Superior temporal gyrus (tissue), 1 donor: ENCODE measurements at regions not wholly inside any gene's neighbourhood (a gene's known extent, or its start where the extent isn't known, plus 50 kb on each side); places are given as distances from the start of the nearest gene placed in this dataset.
A peak's percentile ranks its signal among the peaks of the same experiment; 100 is the strongest.
"Not testable (repeated sequence)": the region's sequence is repeated elsewhere in the genome, so short reads cannot be mapped to it uniquely, and the experiment has no call there.

Source experiments
- DNase-seq: peaks from one replicate; pipeline ENCODE4 v3.0.0-alpha.2; 2016; ENCODE audit errors: extremely low spot score

DNA sequence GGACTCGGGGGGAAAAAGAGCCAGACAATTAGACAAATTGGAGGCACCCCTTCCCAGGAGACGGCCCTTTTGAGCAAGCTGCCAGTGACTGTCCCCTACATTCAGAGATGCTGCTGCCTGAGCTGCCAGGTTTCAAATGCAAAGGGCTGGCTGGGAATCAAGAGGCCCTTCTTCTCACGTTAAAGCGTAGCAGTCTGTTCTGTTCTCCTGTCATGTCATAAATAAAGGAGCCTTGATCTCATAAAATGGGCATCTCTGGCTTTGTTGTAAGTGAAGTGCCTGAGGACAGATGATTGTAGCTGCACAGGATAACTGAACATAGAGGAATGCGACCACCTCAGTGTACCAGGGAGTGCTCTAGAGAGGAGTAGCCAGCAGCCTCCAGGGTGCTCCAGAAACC is 917.9 kb downstream of the GRID1 start:
- DNase-seq: no peak

DNA sequence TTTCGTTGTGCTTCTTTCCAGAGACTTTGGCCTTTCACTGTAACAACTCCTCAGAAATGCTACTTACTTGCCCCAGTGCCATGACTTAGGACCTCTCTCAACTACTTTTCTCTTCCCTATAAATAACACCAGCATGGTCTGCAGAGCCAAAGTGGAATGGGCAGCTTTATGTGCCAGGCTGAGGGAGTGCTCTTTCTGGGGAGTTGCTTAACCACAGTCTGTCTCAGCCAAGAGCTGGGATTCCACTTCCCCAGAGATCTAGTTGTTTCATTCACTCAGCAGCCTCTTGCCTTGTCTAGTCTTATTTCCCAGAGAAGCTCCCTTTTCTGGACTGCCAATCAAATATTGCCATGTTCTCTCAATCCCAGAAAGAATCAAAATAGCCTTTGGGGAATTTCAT is 912.2 kb downstream of the GRID1 start:
- DNase-seq: no peak

DNA sequence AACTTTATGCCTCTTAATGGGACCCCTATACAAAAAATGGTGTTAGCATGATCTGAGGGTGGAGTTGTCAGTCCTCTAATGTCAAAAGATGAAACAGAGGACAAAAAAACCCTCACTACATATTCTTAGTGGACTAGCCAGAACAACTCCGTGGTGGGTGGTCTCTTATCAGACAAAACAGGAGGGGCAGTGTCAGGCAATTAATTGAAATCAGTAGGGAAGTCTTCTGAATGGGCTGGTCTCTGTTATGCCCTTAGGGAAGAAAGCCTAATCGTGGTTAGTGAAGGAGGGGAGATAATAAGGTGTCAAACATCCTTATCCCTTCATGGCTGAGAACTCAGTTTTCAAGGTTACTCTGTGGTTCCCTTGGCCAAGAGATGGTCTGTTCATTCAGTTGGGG is 909.4 kb downstream of the GRID1 start:
- no peak for DNase-seq

DNA sequence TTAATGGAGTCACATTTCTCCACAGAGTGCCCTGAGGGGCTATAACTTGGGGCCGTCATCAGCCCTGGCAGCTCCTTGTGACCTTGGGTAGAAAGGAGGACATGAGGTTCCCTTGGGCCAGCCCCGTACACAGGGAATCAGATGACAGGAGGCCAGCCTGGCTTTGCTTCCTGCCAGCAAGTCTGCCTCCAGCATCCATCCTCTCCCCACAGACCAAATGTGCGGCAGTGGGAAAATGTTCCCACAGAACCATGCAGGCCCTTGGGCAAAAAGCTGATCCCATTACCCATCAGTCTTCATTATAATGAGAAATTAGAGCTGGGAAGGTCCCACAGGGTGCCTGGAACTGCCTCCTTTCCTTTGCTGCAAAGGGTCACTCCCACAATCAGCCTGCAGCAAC is 908.3 kb downstream of the GRID1 start:
- DNase-seq: no peak

DNA sequence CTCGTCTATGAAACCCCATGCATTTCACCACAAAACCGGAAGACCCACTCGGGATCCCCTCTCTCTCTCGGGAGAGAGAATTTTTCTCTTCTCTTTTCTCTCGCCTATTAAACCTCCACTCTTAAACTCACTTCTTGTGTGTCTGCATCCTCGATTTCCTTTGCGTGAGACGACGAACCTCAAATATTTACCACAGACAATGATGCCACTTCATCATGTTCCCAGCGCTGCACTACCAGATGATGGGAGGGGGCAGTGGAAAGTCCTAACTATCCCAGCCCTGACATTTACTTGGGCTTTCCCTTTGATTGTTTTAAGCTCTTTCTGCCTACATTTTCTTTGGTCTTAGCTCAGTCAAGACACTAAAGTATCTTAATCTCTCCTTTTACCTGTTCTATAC is 906.7 kb downstream of the GRID1 start:
- no peak for DNase-seq

DNA sequence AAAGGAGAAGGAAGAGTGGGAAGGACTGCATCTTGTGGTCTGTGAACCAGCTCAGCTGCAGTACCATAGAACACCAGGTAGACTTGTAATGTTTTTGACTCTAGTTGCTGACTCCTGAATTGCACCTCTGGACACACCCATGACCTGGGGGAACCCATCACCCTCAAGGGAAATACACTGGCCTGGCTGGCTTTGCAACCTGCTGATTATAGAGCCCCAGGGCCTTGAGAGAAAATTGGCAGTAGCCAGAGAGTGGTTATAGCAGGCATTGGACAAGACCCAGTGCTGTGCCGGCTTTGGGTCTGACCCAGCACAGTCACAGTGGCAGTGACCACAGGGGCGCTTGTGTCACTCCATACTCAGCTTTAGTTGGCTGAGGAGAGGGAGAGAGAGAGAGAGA is 902.3 kb downstream of the GRID1 start:
- DNase-seq: no peak

DNA sequence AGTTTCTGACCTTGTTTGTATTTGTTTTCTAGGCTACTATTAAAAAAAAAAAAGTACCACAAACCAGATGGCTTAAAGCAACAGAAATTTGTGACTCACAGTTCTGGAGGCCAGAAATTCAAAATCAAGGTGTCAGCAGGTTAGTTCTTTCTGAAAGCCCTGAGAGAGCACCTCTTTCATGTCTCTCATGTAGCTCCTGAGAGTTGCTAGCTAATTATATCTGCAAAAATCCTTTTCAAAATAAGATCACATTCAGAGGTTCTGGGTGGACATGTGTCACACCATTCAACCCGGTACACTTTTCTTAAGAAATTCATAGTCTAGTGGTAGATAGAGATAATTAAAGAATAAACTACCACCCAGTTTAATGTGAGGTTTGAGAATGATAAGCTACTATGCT is 888.6 kb downstream of the GRID1 start:
- DNase-seq: no peak

DNA sequence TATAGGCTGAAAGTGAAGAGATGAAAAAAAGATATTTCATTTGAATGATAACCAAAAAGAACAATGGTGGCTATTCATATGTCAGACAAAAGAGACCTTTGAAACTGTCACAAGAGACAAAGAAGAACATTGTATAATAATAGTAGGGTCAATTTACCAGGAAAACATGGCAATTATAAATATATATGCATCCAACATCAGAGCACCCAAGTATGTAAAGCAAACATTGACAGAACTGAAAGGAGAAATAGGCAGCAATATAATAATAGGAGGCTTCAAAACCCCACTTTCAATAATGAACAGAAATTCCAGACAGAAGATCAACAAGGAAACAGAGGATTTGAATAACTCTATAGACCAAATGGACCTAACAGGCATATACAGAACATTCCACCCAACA is 876.2 kb downstream of the GRID1 start:
- peak; percentile 86 for DNase-seq

DNA sequence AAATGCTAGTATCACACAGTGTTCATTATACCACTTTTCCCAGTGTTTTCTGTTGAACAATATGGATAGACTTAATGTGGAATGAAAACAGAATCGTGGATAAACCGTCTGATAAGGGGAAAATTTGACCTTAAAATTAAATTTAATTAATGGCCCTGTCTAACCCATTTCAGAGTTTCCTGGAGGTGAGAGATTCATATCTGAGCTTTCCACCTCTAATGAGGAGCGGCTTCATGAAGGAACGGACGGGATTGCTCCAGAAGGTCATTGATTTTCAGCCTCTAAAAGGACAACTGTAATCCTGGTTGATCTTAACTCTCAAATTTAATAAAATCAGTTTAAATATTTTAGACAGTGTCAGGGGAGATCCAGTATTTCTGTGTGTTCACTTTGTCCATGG is 874.9 kb downstream of the GRID1 start:
- DNase-seq: no peak

DNA sequence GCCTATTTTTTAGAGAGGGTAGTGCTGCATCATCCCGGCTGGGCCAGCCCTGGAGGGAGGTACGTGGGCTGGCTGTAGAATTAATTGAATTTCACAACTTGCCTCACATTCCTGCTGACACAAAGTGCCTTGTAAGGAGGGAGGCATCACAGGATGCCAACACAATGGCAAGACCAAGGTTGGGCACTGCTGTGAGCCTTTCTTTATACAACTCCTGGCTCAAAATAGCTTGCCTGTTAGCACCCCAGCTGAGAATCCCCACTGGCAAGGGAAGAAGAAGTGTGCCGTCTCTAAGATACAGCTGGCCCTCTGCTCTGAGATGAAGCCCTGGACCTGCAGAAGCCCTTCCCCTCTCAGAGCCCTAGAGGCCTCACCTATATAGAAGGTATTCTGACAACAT is 873.9 kb downstream of the GRID1 start:
- DNase-seq: peak; percentile 41

DNA sequence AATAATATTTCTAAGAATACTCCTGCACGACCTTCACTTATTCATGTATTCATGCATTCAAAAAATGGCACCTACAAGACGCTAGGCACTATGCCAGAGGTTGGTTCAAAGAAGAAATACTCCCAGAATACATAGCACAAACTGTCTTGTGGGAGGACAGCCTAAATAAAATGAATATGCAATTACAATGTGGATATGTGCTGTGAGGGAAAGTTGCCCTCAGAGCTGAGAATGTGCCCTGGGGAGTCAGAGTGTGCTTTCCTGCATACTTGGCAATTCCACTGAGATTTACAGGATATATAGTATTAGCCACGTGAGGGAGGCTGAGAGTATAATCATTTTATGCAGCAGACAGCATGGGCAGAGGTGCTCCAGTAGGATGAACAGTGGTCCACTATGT is 872.9 kb downstream of the GRID1 start:
- DNase-seq: no peak

DNA sequence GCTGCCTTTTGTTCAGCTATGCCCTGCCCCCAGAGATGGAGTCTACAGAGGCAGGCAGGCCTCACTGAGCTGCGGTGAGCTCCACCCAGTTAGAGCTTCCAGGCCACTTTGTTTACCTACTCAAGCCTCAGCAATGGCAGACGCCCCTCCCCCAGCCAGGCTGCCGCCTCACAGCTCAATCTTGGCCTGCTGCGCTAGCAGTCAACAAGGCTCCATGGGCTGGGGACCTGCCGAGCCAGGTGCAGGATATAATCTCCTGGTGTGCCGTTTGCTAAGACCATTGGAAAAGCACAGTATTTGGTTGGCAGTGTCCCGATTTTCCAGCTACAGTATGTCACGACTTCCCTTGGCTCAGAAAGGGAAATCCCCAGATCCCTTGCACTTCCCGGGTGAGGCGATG is 862.0 kb downstream of the GRID1 start:
- not testable (repeated sequence) for DNase-seq

DNA sequence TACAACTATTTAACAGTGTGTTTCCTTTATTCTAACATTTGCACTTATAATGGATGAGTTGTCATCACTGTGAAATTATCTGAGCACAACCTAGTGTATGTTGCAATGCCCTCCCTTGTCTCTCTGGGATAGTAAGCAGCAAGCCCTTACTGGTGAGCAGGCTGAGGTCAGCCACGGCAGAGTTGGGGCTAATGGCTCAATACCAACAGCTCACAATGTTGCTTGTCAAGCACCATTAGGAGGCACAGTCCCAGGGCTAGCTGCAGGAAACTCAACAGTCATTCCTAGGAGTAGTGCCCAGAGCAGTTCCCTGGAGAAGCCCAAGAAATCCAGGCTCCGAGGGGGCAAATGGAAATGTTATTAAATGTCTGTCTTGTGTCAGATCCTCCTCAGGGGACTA is 858.4 kb downstream of the GRID1 start:
- DNase-seq: no peak

DNA sequence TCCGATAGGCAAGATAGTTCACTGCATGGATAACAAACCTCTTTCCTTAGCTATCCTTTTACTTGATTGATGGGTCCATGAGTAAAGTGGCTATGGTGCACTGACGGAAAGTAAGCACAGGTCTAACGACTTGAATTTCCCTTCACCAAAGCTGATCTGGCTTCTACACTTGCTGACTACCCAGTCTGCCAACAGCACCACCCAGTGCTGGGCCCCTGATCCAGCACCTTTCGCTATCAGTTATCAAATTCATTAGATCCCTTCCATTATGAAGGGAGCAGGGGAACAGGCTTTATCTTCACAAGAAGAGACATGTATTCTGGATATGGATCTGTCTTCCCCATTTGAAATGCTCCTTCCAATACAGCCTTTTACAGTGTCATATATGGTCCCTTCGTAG is 855.9 kb downstream of the GRID1 start:
- DNase-seq: peak; percentile 55

DNA sequence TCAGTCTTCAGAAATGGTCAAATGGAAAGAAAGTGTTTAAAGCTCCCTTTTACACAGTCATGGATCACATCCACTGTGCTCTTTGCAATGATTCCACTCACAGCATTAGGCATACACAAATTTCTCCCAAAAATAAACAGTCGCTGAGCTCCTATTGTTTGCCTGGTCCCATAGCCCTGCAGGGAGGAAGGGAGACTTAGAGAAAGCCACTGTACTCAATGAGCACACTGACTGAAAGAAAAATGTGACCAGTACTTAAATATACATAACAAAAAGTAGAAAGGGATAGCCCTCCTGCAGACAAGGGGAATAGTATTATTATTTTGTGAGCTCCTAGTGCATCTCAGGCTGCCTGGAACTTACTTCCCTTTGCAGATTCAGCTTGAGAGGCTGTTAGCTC is 853.2 kb downstream of the GRID1 start:
- no peak for DNase-seq

DNA sequence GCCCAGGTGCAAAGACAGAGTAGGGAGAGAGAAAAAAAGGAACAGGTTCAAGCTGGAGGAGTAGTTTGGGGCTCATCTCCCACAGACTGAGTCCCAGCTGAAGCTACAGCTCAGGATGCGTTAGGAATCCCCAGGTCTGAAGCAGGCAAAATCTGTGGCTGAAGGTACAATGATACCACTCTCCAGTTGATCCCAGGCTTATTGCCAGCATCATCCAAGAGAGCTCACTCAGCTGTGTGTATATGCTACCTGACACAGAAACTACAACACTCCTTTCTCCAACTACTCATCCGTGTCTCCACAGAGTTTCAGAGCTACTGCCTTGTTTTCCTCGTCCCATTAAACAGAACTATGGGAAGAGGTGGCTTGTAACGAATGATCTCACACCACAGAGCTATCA is 851.3 kb downstream of the GRID1 start:
- DNase-seq: no peak

DNA sequence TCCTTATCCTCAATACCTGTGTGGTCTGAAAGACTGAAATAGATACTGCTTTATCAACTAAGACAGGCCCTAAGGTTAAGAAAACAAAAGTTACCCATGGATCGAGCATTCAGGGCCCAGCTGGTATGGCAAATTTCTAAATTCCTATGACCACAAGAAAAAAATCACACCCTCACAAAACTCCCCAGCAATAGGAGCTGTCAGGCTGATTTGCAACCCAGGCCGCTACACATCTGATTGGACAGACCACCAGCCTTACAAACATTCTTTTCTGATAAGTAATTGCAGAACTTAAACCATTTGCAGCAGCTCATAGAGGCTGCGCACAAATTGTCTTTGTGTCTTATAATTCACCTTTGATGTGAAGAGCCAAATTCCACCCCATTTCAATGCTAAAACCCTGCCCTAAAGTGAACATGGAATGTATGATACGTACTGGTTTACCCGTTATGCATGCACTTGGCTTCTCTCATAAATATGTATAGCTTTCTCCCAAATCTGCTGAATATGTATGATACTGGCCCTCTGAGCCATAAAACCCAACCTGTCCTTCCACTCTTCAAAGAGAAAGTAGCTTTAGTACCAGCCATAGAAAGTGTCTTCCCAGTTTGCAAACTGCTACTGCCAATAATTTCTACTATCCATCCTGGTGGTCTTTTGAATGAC is 842.5 kb downstream of the GRID1 start:
- no peak for DNase-seq

DNA sequence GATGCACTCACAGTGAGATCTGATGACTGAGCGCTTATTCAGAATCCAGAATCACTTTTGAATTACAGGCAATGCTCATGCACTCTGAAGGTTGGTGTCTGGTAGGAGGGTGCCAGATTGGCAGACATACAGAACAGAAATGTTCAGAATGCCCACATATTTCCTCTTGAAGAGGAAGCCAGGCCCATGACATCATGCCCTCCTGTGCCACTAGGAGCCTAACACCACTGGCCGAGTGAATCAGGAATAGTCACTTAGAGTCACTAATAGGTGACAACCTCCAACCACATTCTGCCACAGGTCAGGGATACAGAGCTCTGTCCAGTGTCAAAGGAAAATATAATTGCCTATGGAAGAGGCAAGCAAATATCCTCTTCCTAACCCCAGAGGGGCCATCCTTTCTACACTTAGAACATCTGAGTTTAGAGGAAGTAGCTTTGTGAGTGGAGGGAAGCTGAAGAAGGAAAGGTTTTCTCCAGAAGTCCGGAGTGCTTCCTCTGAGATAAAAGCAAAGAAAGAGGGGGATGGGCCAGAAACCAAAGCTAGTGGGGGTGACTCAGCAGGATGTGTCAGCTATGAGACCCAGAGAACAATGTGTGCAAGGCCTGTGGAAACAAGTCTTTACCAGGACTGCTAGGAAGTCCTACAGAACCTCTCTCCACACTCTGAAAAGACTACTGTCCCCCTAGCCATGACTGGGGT is 838.8 kb downstream of the GRID1 start:
- DNase-seq: no peak

DNA sequence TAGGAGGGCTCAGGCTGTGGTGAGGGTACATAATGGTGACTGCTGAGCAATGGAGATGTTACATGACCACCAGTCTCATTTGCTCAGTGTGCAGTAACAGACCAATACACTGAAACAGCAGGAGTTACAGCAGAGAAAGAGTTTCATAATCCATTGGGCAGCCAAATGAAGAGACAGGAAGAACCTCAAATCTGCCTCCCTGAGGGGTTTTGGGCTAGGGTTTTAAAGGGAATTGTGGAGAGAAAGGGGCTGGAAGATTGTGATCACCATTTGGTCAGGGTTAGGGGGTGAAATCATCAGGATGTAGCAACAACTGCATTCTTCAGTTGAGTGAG is 838.3 kb downstream of the GRID1 start:
- DNase-seq: no peak

DNA sequence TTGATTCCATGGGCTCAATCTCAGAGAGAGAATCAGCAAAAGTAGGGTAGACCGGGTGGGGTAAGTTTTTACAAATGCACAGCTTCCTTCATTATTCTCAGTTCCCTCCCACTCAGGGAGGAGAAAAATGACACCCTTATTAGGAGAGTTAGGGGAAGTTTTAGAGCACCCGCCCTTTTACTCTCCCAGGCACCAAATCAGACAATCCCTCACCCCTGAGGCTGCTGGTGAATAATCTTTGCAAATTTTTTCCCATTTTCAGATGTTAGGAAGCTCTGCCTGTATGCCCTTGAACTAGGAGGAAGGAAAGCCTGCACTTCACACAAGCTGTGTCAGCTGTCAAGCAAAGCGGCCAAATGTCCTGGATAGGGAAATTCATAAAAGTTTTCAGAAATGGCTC is 834.9 kb downstream of the GRID1 start:
- DNase-seq: no peak

DNA sequence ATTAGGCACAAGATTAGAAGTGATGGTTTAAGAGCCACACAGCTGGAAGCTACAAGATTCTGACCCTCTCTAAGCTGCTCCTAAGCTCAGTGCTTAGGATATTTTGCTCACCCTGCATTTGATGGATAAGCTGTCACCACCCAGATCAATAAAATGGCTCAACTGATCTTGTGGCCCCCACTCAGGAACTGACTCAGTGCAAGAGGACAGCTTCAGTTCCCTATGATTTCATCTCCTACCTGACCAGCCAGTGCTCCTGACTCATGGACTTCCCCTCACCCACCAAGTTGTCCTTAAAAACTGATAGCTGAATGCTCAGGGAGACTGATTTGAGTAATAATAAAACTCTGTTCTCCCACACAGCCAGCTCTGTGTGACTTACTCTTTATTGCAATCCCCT is 833.8 kb downstream of the GRID1 start:
- DNase-seq: no peak

DNA sequence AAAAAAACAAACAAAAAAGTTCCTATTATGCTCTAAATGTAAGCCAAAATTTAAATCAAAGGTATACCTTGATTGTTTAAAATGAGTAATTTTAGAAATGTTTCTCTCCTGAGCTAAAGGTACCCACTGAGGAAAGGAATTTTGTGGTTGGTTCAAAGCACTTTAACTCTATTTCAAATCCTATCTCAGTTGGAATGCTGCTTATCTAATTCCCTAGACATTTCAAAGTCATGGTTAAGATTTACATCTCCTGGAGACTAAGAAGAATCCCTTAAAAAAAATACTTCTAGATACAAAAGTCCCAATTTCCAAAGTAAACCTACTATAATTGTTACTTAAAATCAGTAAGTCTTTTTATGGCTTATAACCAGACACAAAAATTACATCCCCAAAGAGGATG is 830.7 kb downstream of the GRID1 start:
- no peak for DNase-seq

DNA sequence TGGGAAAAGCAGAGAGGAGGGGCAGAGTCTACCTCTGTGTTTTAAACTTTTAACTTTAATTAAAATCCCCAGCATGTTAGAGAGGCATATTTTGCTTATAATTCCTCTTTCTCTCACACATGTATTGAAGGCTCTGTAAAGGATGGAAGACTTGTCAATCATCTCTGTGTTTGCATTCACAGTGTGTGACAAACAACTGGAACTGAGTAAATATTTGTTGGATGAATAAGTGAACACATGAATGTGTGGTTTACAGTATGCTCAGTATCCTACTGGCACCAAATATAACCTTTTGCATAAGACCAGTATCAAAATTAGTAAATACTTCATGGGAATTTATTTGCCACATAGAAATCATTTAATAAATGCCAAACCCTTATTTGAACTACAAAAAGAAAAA is 829.0 kb downstream of the GRID1 start:
- no peak for DNase-seq

DNA sequence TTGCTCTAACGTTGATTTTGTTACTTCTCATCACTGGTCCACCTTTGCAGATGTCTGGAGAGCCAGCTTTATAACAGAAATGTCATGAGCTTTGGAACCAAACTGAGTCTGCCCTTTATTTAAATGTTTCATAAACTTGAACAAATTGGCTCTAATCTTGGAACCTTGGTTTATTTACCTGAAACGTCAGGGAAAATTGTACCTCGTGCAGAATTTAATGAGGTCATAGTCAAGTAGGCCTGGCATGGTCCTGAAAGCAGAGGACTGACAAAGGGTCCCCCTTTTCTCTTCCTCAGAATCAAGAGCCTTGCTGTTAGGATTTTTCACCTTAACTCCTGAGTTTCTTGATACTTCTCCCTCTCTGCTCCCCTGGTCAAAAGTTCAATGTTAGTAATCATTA is 828.0 kb downstream of the GRID1 start:
- DNase-seq: no peak
